Retina (tissue), 1 donor: ENCODE measurements at regions not wholly inside any gene's neighbourhood (a gene's known extent, or its start where the extent isn't known, plus 50 kb on each side); places are given as distances from the start of the nearest gene placed in this dataset.

Experiments
- DNase-seq: peaks from one replicate; pipeline ENCODE4 v3.0.0-alpha.2; 2016

DNA sequence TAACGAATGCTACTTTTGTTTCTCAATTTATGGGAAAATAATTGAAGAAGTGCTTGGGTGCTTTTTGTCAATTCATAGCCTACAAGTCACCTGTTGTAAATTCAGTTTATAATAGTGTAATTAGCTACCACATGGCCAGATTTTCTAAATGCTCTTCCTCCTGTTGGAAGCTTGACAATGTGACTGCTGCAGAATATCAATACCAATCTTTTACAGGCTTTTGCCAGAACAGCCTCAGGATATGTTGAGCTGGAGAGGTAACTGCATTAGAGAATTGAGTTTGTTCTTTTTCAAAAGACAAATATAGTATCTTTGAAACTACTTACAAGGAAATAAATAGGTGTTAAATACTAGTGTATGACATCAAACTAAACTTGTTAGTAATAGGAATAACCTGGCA is 277.8 kb downstream of the POU4F1 start:
- DNase-seq, result no peak

DNA sequence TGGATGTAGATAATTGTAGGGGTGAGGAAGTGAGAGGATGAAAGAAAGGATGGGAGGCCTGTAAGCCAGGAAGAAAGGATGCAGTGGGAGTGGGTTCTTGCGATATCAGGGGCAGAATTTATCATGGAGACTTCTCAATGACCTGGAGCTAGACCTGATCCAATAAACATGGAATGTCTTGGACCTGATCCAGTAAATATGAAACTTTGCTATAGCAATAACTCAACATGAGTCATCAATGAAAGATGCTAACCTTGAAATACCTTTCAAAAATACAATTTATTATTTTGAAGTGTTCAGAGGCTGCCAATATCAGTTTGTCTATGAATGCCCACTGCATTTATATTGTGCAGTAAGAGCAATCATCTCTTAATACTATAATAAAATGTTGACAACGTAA is 279.5 kb downstream of the POU4F1 start:
- DNase-seq, result no peak

DNA sequence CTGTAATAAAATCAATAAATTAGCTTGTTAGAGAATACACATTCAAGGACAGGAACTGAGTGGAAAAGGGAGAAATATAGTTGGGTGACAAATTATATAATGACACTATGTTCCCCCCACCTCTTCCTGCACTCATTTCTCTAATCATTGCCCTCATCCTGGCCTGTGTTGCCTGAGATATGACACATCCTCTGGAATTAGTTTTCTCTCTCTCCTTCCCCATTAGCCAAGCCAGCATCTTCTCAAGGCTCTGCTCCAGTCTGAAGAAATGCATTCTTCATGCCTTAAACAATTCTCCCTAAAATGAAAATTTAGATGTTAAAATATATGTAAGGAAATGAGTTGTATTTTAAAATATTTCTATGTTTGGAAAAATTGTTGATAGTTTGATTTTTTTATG is 280.3 kb downstream of the POU4F1 start:
- no peak for DNase-seq

DNA sequence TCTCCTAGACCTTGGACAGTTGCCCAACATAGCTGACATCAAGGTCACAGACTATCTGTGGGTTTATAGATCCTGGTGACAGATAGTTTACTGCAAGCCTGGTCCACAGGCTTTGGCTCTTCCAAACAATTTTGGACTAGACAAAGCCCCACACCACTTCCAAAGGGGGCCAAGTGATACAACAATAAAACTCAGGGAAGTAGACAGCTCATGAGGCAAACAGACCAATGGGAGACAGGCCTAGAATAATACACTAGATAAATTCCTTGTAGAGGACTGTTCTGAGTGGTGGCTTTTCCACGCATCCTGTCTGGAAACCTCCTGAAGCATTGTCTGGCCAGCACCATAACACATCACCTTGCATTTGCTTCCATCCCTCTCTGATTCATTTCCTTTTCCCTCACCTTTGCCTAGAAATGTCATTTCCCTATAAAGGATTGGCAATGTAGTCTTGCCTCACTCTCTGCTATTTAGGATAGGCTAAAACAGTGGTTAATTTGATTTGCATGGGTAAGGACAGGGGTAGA is 284.2 kb downstream of the POU4F1 start:
- DNase-seq, result no peak

DNA sequence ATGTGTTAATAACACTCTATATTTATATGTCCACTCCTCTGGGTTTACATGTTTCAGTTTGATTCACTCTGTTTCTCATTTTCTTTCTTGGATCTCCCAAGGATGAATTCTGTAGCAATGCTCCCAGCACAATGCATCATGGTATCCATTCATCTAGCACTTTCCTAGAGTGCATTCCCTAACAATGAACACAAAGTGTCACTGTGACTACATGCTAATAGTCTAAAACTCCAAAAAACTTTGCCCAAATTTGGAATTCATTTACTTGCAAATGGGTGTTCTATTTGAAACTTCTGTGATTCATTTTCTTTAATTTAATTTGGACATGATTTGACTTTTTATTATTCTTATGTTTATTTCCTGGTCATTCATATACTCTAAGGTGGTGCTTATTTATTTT is 286.3 kb downstream of the POU4F1 start:
- DNase-seq, result no peak

DNA sequence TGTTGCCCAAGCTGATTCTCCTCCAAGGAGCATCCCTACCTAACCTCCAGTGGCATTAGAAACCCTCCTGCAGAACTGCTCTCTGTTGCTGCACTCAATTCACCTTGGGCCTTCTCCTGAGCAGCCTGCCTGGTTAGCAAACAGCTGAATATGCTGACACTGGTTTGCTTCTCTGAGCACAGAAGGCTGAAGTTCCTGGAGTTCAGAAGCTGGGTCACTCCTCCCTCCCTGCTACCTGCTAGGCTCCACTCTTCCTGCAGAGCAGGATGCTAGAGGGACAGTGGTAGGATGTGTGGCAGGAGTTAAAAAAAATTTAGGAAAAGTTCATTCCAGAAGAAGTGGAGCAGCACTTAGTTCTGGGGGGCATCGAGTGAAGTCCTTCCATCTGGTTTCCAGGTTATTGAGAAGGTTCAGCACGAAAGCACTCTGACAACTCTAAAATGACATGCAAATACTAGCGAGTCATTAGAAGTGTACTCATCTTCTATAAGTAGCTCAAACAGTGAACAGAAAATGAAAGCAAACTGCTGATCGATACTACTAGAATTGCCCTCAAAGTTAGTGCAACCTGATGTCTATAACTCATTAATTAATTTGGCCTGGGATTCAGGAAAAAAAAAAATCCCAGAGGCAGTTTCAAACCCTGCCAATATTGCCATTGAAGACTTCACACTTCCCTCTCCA is 293.7 kb downstream of the POU4F1 start:
- no peak for DNase-seq

DNA sequence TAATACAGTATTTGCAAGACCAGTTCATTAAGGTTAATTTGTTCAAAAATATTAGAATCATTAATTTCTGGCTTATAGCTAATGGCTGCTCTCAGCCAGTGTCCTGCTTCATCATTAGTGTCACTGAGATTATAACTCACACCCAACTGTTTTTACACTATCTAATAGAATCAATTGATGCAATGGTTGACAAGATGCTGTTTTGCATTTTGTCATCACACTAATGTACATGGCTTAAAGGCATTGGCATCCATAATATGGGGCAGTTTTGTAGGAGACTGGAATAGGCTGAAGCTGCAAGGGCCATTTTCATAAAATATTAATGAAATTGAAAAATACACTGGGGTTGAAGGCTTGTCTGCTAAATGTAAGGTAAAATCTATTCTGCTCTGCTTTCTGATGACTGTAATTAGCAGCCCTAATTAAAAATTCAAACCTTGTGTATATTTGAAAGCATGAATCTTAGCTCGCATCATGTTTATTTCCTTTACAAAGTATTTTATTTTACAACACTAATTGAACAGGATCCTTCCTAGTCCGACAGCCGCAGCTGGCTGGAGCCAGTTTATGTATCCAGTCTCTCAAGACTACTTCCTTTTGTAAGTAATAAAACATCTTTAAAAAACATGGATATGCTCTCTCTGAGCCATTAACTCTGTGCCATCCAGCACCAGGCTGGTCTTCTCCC is 296.7 kb downstream of the POU4F1 start:
- peak; percentile 54 for DNase-seq

DNA sequence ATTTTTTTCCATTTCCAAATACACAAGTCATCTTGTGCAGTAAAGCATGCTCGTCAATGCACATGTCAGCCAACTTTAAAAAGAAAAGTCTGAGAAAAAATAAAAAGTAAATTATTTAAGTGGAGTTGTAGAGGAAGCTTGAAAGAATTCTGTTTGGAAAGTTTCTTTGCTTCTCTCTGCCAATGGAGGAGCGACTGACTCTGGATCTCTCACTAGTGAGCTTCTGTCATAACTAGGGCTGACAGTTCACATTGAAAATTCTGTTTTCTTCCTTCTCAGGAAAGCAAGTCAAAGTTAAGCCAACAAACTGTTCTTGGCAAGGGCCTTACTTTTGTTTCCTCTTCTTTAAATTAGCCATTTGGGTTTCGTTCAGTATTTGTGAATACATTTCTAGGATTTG is 298.2 kb downstream of the POU4F1 start:
- no peak for DNase-seq

DNA sequence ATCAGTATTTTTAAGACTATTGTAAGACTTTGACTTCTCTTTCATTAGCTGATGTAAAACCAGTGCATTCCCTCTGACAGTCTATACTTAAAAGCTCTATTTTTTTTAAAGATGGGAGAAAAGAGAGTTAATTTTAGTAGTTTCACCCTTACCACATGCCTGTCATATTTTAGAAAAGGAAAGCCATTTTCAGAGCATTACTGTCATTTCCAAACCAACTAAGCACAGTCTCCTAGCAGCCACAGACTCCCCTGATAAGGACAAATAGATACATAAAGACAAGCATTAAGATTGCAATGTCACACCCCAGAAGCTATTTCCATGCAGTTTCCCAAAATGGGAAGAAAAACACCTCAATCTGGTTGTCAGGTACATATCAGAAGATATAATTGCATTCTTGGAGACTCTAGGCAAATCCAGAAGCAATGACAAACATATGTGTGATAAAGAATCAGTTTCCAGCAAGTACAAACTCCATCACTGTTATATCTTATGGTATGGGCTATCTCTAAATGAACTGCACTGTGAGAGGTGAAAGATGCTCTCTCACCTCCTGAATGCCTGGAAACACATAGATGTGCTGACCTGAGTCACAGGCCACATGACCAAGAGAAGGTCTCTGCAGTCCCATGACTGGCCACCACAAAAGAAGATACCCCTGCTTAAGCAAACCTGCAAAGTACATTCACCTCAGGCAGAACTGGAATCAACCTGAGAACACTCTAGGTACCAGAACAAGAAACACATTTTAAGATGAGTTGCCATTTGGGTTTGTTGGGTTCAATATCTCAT is 303.3 kb downstream of the POU4F1 start:
- DNase-seq, result no peak

DNA sequence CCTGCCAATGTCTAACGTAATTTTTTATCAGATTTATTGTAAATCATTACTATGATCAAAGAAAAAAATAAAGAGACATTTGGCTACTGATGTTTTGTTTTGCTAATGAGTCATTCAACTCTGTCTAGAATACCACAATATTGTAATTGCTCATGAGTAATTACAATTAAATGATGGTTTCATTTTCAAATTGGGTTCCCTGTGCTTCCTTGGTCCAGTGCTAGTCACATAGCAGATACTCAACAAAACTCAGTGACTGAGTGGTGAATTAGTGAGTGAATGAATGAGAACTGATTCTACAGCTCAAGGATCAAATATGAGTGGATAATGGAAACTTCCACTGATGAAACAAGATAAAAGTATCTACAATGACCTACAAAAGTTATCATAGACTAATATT is 304.7 kb downstream of the POU4F1 start:
- DNase-seq, result no peak

DNA sequence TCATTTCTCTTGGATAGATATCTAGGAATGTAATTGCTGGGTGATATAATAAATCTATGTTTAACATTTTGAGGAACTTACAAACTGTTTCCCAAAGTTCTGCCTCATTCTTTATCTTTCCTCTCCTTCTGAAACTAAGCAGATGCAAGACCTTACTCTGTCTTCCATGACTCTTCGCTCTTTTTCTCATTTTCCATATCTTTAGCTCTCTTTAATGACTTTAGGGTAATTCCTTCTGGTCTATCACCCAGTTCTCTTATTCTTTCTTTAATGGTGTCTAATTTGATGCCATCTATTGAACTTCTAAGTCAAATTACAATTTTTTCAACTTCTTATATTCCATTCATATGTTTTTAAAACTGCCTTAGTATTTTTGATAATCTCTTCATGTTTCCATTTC is 316.6 kb downstream of the POU4F1 start:
- no peak for DNase-seq

DNA sequence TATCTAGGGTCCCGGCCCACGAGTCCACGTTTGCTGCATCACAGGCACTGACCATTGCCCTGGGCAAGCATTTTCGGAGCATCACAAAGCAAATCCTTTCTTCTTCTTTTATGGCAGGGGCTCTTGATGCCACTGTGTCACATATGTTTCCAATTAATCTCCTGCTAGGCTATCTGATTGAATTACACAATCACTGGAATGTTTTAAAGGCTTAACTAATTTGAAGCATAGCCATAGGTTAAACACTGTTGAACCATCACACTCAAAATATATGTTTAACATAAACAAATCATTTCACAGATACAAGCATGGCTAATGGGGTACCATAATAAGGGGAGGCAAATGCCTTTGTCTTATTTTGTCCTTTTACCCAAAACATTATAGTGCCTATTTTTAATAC is 338.3 kb downstream of the POU4F1 start:
- no peak for DNase-seq

DNA sequence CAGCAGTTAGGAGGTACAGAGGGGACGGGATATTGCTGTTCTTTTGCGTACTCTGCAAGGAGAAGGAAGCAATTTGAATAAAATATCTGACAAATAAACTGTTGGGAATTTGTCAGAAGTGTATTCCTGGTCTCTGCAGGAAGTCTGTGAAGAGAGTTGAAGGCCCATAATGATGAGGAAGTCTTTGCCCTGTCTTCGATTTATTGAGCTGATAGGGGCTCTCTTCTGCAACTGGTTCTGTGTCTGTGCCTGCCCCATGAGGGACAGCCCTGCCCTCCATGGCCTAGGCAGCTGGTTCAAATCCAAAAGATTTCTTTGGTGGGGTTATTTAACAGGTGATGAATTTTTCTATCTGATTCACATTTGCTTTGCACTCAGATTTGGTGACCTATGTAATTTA is 339.7 kb upstream of the EDNRB start:
- no peak for DNase-seq

DNA sequence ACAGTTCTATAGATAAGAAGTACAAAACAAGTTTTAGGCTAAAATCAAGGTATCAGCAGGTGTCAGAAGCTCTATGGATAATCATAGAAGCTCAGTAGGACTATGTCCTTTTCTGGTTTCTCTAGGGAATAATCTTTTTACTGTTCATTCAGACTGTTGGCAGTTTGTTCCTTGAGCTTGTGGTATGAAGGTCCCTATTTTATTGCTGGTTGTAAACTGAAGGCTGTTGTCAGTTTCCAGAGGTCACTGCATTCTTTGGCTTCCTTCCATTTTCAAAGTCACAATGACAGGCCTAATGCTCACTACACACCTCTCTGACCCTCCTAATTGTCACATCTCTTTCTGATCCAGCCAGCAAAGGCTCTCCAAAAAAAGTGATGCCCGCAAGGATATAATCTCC is 337.9 kb upstream of the EDNRB start:
- no peak for DNase-seq

DNA sequence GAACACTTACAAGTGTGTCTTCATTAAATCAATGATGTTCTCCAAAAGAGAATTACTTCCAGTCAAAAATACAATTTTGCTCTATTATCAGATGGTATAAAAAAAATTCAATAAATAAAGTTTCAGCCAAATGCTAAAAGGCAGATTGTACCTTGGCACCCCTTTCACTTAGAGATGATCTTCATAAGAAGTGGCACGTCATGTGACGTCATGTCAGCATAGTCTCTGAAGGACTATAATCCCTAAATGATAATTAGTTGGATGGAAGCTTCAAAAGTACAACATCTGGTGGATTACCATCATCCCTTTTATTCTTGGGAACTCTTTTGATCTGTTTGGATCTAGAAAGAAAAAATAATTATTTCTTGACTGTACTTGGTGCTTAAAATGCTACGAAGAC is 335.5 kb upstream of the EDNRB start:
- no peak for DNase-seq

DNA sequence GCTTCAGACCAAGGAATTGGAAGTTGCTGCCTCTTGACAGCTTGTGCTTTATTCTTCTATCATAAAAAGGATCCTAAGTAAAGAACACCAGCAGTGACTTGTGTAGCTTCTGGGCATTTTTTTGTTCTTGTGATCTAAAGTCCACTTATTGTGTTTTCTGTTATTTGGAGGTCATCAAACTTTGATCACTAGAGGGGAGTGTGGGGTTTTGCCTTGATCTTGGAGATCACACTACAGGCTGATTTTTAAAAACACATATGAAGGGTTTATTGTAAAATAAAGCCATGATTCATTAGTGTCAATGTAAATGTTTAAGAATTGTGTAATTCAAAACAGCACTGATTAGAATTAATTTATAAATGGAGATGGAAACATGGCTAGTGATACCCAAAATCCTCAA is 328.7 kb upstream of the EDNRB start:
- DNase-seq, result no peak

DNA sequence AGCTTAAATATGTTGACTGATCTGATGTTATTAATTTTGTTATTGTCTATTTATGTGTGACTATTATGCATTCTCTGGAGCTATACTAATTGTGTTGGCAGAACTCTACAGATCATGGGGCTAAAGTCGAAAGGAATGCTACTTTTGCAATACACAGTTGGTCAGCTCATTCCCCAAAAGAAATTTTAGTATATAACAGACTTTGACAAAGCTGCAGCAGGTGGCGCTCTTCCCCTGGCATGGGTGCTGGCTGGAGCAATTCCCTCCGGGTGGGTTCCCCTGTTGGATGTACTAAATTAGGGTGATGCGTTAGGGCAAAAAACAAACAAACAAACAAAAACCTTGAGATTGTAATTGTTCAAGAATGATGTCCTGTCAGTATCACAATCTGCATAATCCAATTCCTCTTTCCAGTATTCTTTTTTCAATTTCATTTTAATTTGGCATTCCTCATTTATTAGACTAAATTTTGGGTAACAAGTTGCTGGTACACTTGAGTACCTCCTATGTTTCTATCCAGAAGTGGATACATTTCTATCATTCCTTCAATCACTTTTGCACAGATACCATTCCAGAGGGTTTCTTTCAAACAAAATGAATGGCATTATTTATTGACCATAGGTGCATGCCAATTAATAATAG is 322.8 kb upstream of the EDNRB start:
- DNase-seq, result peak; percentile 52

DNA sequence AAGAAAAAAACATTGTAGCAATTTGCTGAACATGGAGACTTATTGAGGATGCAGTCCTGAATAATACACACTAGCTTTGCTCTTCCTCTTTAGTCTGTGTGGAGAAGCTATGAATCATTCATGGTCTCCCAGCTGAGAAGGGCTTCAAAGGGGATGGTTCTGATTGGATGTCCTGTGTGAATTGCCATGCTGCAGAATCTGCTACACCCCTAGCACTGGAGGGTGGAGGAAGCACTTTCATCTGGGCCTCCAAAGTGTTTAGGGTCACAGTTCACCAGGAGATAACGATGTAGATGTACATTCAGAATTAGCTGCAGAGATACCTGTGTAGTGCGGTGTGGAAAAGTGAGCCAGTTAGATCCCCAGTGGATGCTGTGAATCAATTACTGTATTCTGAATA is 321.1 kb upstream of the EDNRB start:
- peak; percentile 40 for DNase-seq

DNA sequence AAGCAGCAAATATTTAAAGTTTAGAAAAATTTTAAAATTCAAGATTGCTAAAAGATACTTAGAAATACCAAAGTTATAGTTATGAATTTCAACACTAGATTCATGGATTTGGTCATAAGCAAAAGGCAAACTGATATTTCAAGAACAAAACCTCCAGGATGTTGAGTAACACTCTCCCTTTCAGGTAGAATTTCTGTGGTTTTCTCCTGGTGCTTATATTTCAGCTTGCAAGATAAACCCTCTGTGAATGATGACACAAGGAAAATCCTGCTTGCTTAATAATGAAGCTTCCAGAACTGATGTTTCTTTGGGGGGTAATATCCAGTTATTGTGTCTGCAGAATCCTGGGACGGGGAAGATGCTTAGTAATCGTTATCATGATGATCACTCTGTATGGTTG is 320.3 kb upstream of the EDNRB start:
- DNase-seq, result no peak

DNA sequence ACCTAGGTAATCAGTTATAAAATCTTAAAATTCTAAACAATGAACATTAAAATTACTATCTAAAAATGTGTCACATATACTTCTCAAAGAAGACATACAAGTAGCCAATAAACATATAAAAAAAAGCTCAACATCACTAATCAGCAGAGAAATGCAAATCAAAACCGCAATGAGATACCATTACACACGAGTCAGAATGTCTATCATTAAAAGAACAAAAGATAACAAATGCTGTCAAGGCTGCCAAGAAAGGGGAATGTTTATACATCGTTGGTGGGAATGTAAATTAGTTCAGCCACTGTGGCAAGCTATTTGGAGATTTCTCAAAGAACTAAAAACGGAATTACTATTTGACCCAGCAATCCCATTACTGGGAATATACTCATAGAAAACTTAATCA is 310.3 kb upstream of the EDNRB start:
- DNase-seq, result no peak

DNA sequence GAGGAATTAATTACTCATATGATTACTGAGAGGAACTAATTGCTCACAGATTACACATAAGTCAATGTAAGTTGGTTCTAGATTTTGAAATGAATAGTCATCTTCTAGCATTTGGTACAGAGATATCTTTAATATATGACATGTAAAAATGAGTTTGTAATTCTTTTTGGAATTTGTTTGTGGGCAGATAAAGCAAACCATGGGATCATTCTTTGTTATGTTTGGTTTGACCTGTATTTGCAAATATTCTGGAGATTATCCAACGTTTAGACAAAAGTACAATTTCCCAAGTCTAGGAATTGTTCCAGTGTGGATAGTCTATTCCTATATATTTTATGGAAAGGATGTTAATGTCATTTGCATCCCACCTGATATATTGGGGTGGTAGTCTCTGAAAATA is 309.6 kb upstream of the EDNRB start:
- DNase-seq, result no peak

DNA sequence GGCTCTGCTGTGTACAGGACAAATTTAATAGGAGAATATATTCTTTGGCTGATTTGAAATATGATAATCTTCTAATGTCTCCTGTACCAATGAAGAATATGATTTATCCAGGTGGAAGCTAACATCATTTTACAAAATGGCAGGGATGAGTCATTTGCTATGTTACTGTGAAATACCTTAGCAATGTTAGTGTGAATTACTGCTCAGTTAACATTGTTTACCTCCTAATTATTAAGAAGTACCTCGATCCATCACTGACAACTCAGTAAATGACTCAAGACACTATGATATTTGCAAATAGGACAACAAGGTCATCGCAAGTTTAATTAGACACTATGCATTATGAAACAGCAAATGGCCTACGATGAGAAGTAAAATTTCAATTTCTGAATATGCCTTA is 309.1 kb upstream of the EDNRB start:
- DNase-seq, result no peak

DNA sequence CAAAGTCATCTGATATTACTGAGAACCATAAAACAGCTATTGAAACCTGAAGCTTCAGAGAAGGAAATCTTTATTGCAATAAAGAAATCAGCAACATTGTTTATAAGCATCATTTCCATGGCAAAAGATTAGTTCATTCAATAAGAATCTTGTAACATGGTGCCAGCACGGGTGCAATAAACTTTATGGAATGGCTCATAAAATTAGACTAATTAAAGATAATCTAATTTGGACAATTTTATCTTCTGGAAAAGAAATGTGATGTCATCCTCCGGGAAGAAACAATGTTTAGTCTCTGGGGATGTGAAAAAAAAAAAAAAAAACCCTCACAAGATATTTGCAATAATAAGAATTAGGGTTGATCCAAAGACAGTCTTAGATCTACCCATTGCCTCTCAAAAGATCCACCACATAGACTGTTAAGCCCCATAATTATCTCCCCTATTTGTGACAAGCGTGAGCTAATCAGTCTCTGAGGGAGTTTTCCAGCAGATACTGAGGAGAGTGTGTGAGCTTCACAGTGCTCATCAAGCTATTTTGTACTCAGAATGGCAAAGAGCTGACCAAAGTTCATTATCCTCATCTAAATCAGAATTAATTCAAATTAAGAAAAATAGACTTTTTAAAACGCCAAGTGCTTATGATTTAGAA is 297.0 kb upstream of the EDNRB start:
- no peak for DNase-seq
